ENCODE measurements at regions not wholly inside any gene's neighbourhood (a gene's known extent, or its start where the extent isn't known, plus 50 kb on each side); places are given as distances from the start of the nearest gene placed in this dataset.

DNA sequence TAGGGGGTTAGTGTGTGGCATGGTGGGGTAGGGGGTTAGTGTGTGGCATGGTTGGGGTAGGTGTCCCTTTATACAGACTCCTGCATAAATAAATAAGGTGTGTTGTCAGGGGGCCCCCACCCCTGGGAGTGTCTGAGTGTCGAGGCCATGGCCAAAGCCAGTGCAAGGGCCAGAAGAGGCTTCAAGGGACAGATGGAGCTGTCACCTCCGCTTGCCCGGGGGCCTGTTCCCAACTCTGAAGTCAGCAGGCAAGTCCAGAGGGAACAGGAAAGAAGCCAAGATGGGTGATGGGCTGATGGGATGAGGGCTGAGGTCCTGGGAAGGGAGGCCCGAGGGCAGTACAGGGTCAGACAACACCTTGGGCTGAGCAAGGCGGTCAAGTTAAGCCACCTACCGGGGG, 997.8 kb downstream of the BRD1 start:
- 79 to 85% methylated on average over 3 to 6 of the region's 6 CpGs for WGBS, 2 donors
- TF ChIP-seq, protein P1, sequence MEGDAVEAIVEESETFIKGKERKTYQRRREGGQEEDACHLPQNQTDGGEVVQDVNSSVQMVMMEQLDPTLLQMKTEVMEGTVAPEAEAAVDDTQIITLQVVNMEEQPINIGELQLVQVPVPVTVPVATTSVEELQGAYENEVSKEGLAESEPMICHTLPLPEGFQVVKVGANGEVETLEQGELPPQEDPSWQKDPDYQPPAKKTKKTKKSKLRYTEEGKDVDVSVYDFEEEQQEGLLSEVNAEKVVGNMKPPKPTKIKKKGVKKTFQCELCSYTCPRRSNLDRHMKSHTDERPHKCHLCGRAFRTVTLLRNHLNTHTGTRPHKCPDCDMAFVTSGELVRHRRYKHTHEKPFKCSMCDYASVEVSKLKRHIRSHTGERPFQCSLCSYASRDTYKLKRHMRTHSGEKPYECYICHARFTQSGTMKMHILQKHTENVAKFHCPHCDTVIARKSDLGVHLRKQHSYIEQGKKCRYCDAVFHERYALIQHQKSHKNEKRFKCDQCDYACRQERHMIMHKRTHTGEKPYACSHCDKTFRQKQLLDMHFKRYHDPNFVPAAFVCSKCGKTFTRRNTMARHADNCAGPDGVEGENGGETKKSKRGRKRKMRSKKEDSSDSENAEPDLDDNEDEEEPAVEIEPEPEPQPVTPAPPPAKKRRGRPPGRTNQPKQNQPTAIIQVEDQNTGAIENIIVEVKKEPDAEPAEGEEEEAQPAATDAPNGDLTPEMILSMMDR (IDR thresholded peaks at IDR 0.05), result no peak
- no peak for TF ChIP-seq POLR2A (IDR thresholded peaks at IDR 0.05)
- no peaks in the 10 kb centered on the region for H3K4me1 ChIP-seq
- H3K9me3 ChIP-seq, result peaks cover 0 to 8% (median 4%) of the 10 kb centered on the region in 3 donors
- DNase-seq, result no peak
- intact Hi-C loops (cut with DNase I), result no loop called here
- no peak overlapping the region for H3K27ac ChIP-seq
- no peaks in the 10 kb centered on the region for H3K36me3 ChIP-seq
- peaks cover 0 to 54% (median 0%) of the 10 kb centered on the region in 4 donors for H3K27me3 ChIP-seq
- H3K4me3 ChIP-seq, result no peak overlapping the region

DNA sequence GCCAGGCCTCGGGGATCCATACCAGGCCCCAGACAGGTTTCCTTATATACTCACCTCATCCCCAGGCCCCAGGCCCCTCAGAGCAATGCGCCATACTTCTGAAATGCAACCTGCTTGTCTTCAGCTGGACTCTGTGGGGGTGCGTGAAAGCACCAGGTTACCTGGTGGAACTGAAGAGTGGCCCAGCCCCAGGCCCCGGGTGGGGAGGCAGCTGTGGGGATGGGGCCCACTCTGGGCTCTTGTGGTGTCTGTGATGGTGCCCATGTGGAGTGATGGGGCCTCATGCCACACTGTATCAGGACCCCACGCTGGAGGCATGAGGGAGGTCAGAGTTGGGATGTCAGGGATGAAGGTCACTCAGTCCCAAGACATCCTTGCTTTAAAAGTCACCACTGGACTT, 999.0 kb downstream of the BRD1 start:
- H3K4me3 ChIP-seq, result no peak overlapping the region
- TF ChIP-seq, protein P1 (IDR thresholded peaks at IDR 0.05), result no peak
- no peak for TF ChIP-seq POLR2A (IDR thresholded peaks at IDR 0.05)
- no peaks in the 10 kb centered on the region for H3K4me1 ChIP-seq
- intact Hi-C loops (cut with DNase I), result no loop called here
- peaks cover 0 to 52% (median 0%) of the 10 kb centered on the region in 4 donors for H3K27me3 ChIP-seq
- H3K36me3 ChIP-seq, result no peaks in the 10 kb centered on the region
- no peak overlapping the region for H3K27ac ChIP-seq
- no peak for DNase-seq
- 83% methylated on average over 1 of the region's 5 CpGs; no CpG with 5 or more reads in 1 of the 2 donors for WGBS, 2 donors
- peaks cover 0 to 8% (median 4%) of the 10 kb centered on the region in 3 donors for H3K9me3 ChIP-seq

DNA sequence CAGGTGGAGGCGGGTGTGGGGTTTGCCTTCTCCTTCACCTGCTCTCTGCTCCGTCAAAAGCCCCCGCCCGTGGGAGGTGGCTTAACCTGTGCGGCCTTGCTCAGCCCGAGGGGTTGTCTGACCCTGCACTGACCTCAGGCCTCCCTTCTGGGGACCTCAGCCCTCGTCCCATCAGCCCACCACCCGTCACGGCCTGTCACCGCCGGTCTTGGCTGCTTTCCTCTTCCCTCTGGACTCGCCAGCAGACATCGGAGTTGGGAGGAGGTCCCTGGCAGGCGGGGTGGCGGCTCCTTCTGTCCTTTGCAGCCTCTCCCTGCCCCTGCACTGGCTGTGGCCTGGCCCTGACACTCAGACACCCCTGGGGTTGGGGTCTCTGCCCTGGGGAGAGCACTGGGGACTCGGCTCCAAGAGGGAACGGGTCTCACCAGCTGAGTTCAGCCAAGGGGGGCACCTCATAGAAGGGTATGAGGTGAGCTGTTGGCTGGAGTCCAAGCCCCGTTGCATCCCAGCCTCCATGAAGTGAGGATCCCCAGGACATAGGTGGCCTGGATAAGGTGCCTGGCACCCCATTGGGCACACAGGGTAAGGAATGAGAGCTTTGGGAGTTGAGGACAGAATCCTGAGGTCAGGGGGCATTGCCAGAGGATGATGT, 999.6 kb downstream of the BRD1 start:
- TF ChIP-seq, protein P1 (IDR thresholded peaks at IDR 0.05), result no peak
- TF ChIP-seq POLR2A (IDR thresholded peaks at IDR 0.05), result no peak
- no peak overlapping the region for H3K4me3 ChIP-seq
- H3K9me3 ChIP-seq, result peaks cover 0 to 8% (median 4%) of the 10 kb centered on the region in 3 donors
- H3K27ac ChIP-seq, result no peak overlapping the region
- peaks cover 0 to 48% (median 0%) of the 10 kb centered on the region in 4 donors for H3K27me3 ChIP-seq
- no peaks in the 10 kb centered on the region for H3K36me3 ChIP-seq
- intact Hi-C loops (cut with DNase I), result no loop called here
- 33 to 60% methylated on average over 1 to 11 of the region's 18 CpGs for WGBS, 2 donors
- no peak for DNase-seq
- no peaks in the 10 kb centered on the region for H3K4me1 ChIP-seq

GRCh38 chr22:48827268-48827846, 1000.3 kb downstream of the BRD1 start:
- intact Hi-C loops (cut with DNase I), result no loop called here
- TF ChIP-seq, protein P1 (IDR thresholded peaks at IDR 0.05), result no peak
- TF ChIP-seq POLR2A (IDR thresholded peaks at IDR 0.05), result no peak
- no peak overlapping the region for H3K4me3 ChIP-seq
- no peaks in the 10 kb centered on the region for H3K4me1 ChIP-seq
- peaks cover 0 to 8% (median 0%) of the 10 kb centered on the region in 3 donors for H3K9me3 ChIP-seq
- H3K27me3 ChIP-seq, result peaks cover 0 to 55% (median 0%) of the 10 kb centered on the region in 4 donors
- H3K27ac ChIP-seq, result no peak overlapping the region
- no peaks in the 10 kb centered on the region for H3K36me3 ChIP-seq
- WGBS, 2 donors, result 33 to 43% methylated on average over 18 of the region's 18 CpGs
- DNase-seq, result no peak

DNA sequence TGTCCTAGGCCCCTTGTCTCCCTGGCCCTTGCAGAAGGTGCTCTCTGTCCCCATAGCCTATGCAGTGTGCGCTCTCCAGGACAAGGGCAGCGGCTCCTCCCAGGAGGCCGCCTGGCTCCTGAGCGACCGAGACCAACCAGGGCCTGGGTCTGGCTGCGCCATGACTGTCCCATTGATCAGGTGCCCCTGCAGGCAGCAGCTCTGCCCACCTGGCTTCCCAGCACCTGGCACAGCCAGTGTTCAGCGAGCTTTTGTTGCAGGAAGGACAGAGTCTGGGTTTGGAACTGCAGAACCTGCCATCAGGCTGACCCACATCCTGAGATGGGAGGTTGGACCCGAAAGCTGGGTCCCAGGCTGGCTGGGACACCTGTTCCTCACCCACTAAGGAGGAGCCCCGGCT, 1001.1 kb downstream of the BRD1 start:
- intact Hi-C loops (cut with DNase I), result no loop called here
- Histone ChIP-seq H3K27me3 (peaks cover 0 to 63% (median 0%) of the 10 kb centered on the region in 4 donors), H3K9me3 (peaks cover 0 to 2% (median 0%) of the 10 kb centered on the region in 3 donors), H3K4me3 (no peak overlapping the region), H3K36me3 (no peaks in the 10 kb centered on the region), H3K4me1 (no peaks in the 10 kb centered on the region), H3K27ac (no peak overlapping the region)
- TF ChIP-seq, protein P1 (IDR thresholded peaks at IDR 0.05), result no peak
- no peak for TF ChIP-seq POLR2A (IDR thresholded peaks at IDR 0.05)
- 60 to 100% methylated on average over 1 to 2 of the region's 9 CpGs for WGBS, 2 donors
- no peak for DNase-seq

All from esophagus squamous epithelium (tissue), 5 donors.